GM21717 (cell line): ENCODE measurements at regions not wholly inside any gene's neighbourhood (a gene's known extent, or its start where the extent isn't known, plus 50 kb on each side); places are given as distances from the start of the nearest gene placed in this dataset.

Experiments used
- ATAC-seq: cut with Tn5 transposase; IDR thresholded peaks from one replicate; pipeline ENCODE4 v1.9.1; 2021; ENCODE audit warnings: mild to moderate bottlenecking, moderate library complexity; ENCODE audit not compliant: unreplicated experiment

- ATAC-seq: no peak
Measured at GRCh38 chr16:51924744-51925143, 622.2 kb downstream of the TOX3 start.

DNA sequence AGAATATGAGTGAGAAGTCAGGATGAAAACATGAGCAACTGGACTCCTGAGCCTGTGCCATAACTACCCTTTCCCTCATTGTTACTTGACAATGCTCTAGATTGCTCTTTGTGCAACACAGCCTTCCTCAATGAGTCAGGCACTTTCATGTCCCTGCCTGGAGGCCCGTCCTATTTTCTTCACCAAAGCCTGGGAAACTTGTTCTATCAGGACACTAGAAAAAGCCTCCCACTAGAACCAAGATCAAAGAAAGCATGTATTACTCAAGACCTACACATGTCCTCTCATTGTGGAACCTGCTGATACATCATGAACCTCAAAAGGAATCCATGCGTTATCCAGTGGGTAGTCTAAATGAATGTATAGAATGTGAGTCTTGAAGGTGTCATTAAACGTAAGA lies 624.5 kb downstream of the TOX3 start:
- ATAC-seq: no peak

DNA sequence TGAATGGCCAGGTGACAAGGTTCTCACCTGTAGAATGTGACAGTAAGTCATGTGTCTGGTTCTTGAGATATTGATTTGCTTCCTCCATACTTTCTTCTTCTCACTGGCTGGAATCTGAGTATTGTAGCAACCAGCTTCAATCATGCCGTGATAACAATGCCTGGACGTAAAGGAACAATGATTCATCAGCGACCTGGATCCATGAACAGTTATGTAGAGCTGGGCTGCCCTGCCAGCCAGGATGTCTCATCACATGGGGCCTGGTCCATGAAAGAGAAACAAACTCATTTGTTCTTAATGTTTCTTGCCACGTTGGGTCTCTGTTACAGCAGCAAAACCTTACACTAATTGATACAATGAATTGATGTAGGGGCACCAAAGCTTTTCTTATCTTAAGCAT lies 627.2 kb downstream of the TOX3 start:
- no peak for ATAC-seq

- ATAC-seq: no peak
Measured at GRCh38 chr16:51916814-51917213, 630.1 kb downstream of the TOX3 start.

- ATAC-seq: no peak
Measured at GRCh38 chr16:51916231-51916630, 630.7 kb downstream of the TOX3 start.

GRCh38 chr16:51907680-51908079 lies 639.3 kb downstream of the TOX3 start:
- ATAC-seq: no peak

DNA sequence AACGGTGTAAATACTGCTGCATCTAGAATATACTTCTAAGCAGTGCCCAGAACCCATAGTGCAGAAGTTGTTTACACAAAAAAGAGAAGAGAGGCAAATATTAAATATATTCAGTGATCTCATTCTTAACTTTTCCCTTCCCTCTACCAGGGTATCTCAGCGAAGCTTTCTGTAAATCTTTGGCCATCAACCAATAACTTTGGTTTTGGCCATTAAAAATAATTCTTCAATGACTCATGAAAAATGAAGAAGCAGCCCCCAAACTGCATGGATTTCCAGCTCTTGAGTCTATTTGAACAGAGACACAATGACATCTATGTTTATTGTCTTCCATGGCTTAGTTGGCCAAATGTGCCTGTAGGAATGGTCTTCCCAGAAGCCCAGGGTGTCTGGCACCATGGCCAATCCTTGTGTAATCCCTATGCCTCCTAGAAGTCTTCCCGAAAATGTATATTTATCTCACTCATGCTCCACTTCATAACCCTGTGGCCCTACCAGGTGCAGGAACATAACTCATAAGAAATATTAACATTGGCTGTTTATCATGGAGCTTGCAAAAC lies 646.6 kb downstream of the TOX3 start:
- no peak for ATAC-seq

- no peak for ATAC-seq
Measured at GRCh38 chr16:51898872-51899271, 648.1 kb downstream of the TOX3 start.

- ATAC-seq: no peak
Measured at GRCh38 chr16:51896013-51896412, 650.9 kb downstream of the TOX3 start.

GRCh38 chr16:51892293-51893007 lies 654.5 kb downstream of the TOX3 start:
- no peak for ATAC-seq

DNA sequence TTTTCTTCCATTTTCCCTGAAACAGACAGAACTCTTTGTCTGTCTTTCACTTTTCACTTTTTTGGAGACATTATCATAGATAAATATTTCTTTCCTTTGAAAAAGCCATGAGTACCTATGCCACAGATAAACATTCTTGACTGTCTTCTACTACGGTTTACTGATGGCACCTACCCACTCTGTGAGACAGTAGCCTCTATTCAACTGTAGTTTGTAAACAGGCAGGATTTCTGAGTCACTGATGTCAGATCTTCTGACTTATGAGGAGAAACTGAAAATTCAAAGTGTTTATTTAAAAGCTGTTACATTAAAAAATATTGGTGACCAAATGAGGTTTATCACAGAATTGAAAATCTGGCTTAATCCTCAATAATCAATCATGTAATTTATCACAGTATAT lies 658.4 kb downstream of the TOX3 start:
- ATAC-seq: no peak

- no peak for ATAC-seq
Measured at GRCh38 chr16:51888016-51888415, 658.9 kb downstream of the TOX3 start.

GRCh38 chr16:51886456-51886855 lies 660.5 kb downstream of the TOX3 start:
- no peak for ATAC-seq

DNA sequence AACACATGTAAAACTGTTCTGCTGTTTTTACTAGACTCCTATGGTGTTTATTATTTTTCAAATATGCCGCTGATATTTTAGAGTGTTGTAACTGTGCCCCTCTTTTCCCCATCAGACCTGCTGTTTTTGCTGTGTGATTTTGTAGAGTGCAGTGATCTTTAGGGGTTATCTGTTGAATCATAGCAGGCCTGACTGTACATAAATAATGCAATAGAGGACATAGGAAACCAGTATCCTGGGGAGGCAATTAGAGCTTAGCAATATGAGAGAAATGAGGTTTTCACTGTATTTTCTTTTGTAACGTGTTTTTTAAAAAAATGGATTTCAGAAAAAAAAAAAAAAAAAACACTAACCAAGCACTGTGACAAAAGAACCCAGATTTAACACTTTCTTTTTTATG lies 662.2 kb downstream of the TOX3 start:
- no peak for ATAC-seq

GRCh38 chr16:51881731-51882130 lies 665.2 kb downstream of the TOX3 start:
- ATAC-seq: no peak

- ATAC-seq: no peak
Measured at GRCh38 chr16:51880776-51881175, 666.2 kb downstream of the TOX3 start.

- no peak for ATAC-seq
Measured at GRCh38 chr16:51877686-51878085, 669.3 kb downstream of the TOX3 start.

GRCh38 chr16:51876934-51877333 lies 670.0 kb downstream of the TOX3 start:
- ATAC-seq: no peak

- no peak for ATAC-seq
Measured at GRCh38 chr16:51876601-51876875, 670.4 kb downstream of the TOX3 start.

GRCh38 chr16:51875834-51876600 lies 670.9 kb downstream of the TOX3 start:
- ATAC-seq: no peak

DNA sequence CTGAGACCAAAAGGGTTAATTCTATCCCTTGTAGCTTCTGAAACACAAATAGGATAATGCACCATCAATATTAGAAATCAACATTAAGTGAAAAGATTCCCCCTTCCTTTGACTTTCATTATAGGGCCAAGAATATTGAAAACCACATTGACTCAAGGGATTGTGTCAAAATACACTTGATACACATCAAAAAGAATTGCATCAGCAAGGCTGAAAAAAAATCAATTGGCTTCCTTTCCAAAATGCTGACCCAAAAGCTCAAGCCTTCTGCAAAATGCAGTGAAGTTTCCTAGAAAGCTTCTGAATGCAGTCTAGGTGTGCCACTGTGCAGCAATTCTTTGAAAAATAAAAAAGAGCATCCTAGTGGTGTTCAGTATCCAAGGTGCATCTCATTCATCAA lies 674.4 kb downstream of the TOX3 start:
- no peak for ATAC-seq

GRCh38 chr16:51870296-51870854 lies 676.6 kb downstream of the TOX3 start:
- no peak for ATAC-seq
